CD4-positive, alpha-beta memory T cell (primary cell): ENCODE measurements at regions not wholly inside any gene's neighbourhood (a gene's known extent, or its start where the extent isn't known, plus 50 kb on each side); places are given as distances from the start of the nearest gene placed in this dataset.

Experiments
- CTCF ChIA-PET: fragments of 350-600 bp; sonication (Branson Sonifier 250); formaldehyde crosslinking; loops from one replicate; lab custom pipeline; 2021; ENCODE audit warnings: inconsistent platforms; ENCODE audit not compliant: partially characterized antibody; lab: Charles Lee
- POLR2A ChIA-PET: fragments of 350-600 bp; sonication (Branson Sonifier 250); formaldehyde crosslinking; loops from one replicate; lab custom pipeline; 2021; ENCODE audit not compliant: partially characterized antibody; lab: Charles Lee
- DNase-seq, 5 donors: peaks; one replicate each; pipeline versions ENCODE4 v3.0.0 to v3.0.0-alpha.2; 2020 to 2022; ENCODE audit warnings: mixed read lengths in 1 of 5
- H3K27ac ChIP-seq: one replicate; pipeline ENCODE4 v1.7.0; 2013; ENCODE audit warnings: low read depth, low read length
- H3K27me3 ChIP-seq: 2 replicates; pipeline ENCODE4 v1.7.0; 2013; ENCODE audit warnings: mild to moderate bottlenecking, low read length, moderate library complexity; ENCODE audit not compliant: insufficient read depth
- H3K36me3 ChIP-seq: 2 replicates; pipeline ENCODE4 v1.7.0; 2013; ENCODE audit warnings: mild to moderate bottlenecking, low read length, moderate library complexity; ENCODE audit not compliant: insufficient read depth
- H3K4me1 ChIP-seq: 2 replicates; pipeline ENCODE4 v1.7.0; 2013; ENCODE audit warnings: mild to moderate bottlenecking, low read length, moderate library complexity; ENCODE audit not compliant: insufficient read depth
- H3K4me3 ChIP-seq, 2 donors: one replicate each; pipeline ENCODE4 v1.7.0; 2013; ENCODE audit warnings: low read length in 2 of 2, mild to moderate bottlenecking in 1 of 2
- H3K9me3 ChIP-seq, 2 donors: one replicate each; pipeline ENCODE4 v1.7.0; 2013; ENCODE audit warnings: low read length in 2 of 2, control low read depth in 1 of 2; ENCODE audit not compliant: control insufficient read depth in 1 of 2
- H3K27ac Mint-ChIP-seq, 7 donors: one replicate each; pipeline ENCODE4 v1.8.0; 2020 to 2021; ENCODE audit warnings: mixed read lengths in 7 of 7, mild to moderate bottlenecking in 6 of 7, inconsistent platforms in 3 of 7, moderate library complexity in 3 of 7
- H3K27me3 Mint-ChIP-seq, 2 donors: one replicate each; pipeline ENCODE4 v1.8.0; 2020 to 2021; ENCODE audit warnings: mixed read lengths in 2 of 2
- H3K36me3 Mint-ChIP-seq, 2 donors: one replicate each; pipeline ENCODE4 v1.8.0; 2020 to 2021; ENCODE audit warnings: mixed read lengths in 2 of 2, inconsistent platforms in 1 of 2, mild to moderate bottlenecking in 1 of 2
- H3K4me1 Mint-ChIP-seq, 4 donors: one replicate each; pipeline ENCODE4 v1.8.0; 2020 to 2021; ENCODE audit warnings: mixed read lengths in 4 of 4, mild to moderate bottlenecking in 1 of 4
- H3K4me3 Mint-ChIP-seq, 8 donors: one replicate each; pipeline ENCODE4 v1.8.0; 2020 to 2021; ENCODE audit warnings: mixed read lengths in 8 of 8, mild to moderate bottlenecking in 7 of 8, moderate library complexity in 6 of 8, inconsistent platforms in 3 of 8
- H3K9me3 Mint-ChIP-seq, 8 donors: one replicate each; pipeline ENCODE4 v1.8.0; 2020 to 2021; ENCODE audit warnings: mixed read lengths in 8 of 8, mild to moderate bottlenecking in 5 of 8, inconsistent platforms in 3 of 8, moderate library complexity in 1 of 8
- intact Hi-C: fragments of 100-400 bp; cut with micrococcal nuclease; formaldehyde crosslinking; loops from one replicate; pipeline ENCODE4 v1.15.1; 2023

DNA sequence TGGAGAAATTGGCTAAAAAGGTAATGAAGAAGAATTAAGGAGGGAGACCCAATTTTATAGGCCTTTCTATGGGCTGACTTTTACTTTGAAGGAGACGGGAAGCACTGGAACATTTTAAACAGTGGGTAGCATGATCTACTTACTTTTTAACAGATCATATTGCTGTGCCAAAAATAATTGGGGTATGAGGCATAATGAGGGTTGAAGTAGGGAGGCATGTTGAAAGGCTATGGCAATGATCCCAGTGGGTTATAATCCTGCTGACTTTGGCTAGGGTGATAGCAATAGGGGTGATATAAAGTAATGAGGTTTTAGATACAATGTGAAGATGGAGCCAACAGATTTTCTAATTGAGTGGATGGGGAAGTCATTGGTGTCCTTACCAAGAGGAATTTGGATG, 73.2 kb downstream of the GPR37 start:
- Histone ChIP-seq H3K36me3 (no peaks in the 10 kb centered on the region), H3K27ac (no peak overlapping the region), H3K4me1 (no peaks in the 10 kb centered on the region), H3K9me3 (no peaks in the 10 kb centered on the region), H3K27me3 (no peaks in the 10 kb centered on the region), H3K4me3 (no peak overlapping the region)
- ChIA-PET POLR2A (no interaction called here), CTCF (no interaction called here)
- Mint-ChIP-seq H3K27ac (no peak overlapping the region), H3K4me1 (no peaks in the 10 kb centered on the region), H3K4me3 (no peak overlapping the region), H3K36me3 (no peaks in the 10 kb centered on the region), H3K27me3 (no peaks in the 10 kb centered on the region), H3K9me3 (peaks cover 0 to 8% (median 0%) of the 10 kb centered on the region in 8 donors)
- intact Hi-C loops: no loop called here
- no peak for DNase-seq

- Histone ChIP-seq H3K4me1 (no peaks in the 10 kb centered on the region), H3K27ac (no peak overlapping the region), H3K9me3 (no peaks in the 10 kb centered on the region), H3K36me3 (no peaks in the 10 kb centered on the region), H3K4me3 (no peak overlapping the region), H3K27me3 (no peaks in the 10 kb centered on the region)
- CTCF ChIA-PET: no interaction called here
- DNase-seq: no peak
- Mint-ChIP-seq H3K4me3 (no peak overlapping the region), H3K4me1 (no peaks in the 10 kb centered on the region), H3K9me3 (peaks cover 0 to 8% (median 0%) of the 10 kb centered on the region in 8 donors), H3K36me3 (no peaks in the 10 kb centered on the region), H3K27ac (no peak overlapping the region), H3K27me3 (no peaks in the 10 kb centered on the region)
- intact Hi-C loops: no loop called here
- POLR2A ChIA-PET: no interaction called here
Measured at GRCh38 chr7:124690840-124691239, 74.8 kb downstream of the GPR37 start.

DNA sequence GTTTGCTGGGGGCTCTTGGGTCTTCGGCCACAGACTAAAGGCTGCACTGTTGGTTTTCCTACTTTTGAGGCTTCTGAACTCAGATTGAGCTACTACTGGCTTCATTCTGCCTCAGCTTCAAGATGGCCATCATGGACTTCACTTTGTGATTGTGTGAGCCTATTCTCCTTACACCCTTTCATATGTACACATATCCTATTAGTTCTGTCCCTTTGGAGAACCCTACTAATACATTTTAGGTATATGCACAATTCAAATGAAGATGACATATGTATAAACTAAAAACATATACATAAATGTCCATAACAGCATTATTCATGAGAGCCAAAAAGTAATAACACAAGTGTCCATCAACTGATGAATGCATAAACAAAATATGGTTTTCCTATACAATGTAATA, 75.7 kb downstream of the GPR37 start:
- Mint-ChIP-seq H3K4me1 (no peaks in the 10 kb centered on the region), H3K9me3 (peaks cover 0 to 8% (median 0%) of the 10 kb centered on the region in 8 donors), H3K36me3 (no peaks in the 10 kb centered on the region), H3K27ac (no peak overlapping the region), H3K27me3 (no peaks in the 10 kb centered on the region), H3K4me3 (no peak overlapping the region)
- DNase-seq: no peak
- ChIA-PET CTCF (no interaction called here), POLR2A (no interaction called here)
- Histone ChIP-seq H3K36me3 (no peaks in the 10 kb centered on the region), H3K27ac (no peak overlapping the region), H3K9me3 (no peaks in the 10 kb centered on the region), H3K27me3 (no peaks in the 10 kb centered on the region), H3K4me1 (no peaks in the 10 kb centered on the region), H3K4me3 (no peak overlapping the region)
- intact Hi-C loops: no loop called here

GRCh38 chr7:124689523-124689922, 76.1 kb downstream of the GPR37 start:
- no peaks in the 10 kb centered on the region for H3K36me3 ChIP-seq
- no peaks in the 10 kb centered on the region for H3K4me1 ChIP-seq
- intact Hi-C loops: no loop called here
- Mint-ChIP-seq H3K9me3 (peaks cover 0 to 8% (median 0%) of the 10 kb centered on the region in 8 donors), H3K27me3 (no peaks in the 10 kb centered on the region), H3K4me3 (no peak overlapping the region), H3K36me3 (no peaks in the 10 kb centered on the region), H3K27ac (no peak overlapping the region), H3K4me1 (no peaks in the 10 kb centered on the region)
- POLR2A ChIA-PET: no interaction called here
- no peak overlapping the region for H3K4me3 ChIP-seq
- no peak overlapping the region for H3K27ac ChIP-seq
- DNase-seq: no peak
- no peaks in the 10 kb centered on the region for H3K27me3 ChIP-seq
- H3K9me3 ChIP-seq: no peaks in the 10 kb centered on the region
- CTCF ChIA-PET: no interaction called here

- no peak for DNase-seq
- H3K27me3 Mint-ChIP-seq: no peaks in the 10 kb centered on the region
- Histone ChIP-seq H3K4me1 (no peaks in the 10 kb centered on the region), H3K9me3 (no peaks in the 10 kb centered on the region), H3K27me3 (no peaks in the 10 kb centered on the region), H3K36me3 (no peaks in the 10 kb centered on the region), H3K4me3 (no peak overlapping the region), H3K27ac (no peak overlapping the region)
- peaks cover 0 to 4% (median 0%) of the 10 kb centered on the region in 8 donors for H3K9me3 Mint-ChIP-seq
- CTCF ChIA-PET: no interaction called here
- intact Hi-C loops: no loop called here
- H3K4me1 Mint-ChIP-seq: no peaks in the 10 kb centered on the region
- no peaks in the 10 kb centered on the region for H3K36me3 Mint-ChIP-seq
- no peak overlapping the region for H3K4me3 Mint-ChIP-seq
- POLR2A ChIA-PET: no interaction called here
- no peak overlapping the region for H3K27ac Mint-ChIP-seq
Measured at GRCh38 chr7:124688991-124689390, 76.6 kb downstream of the GPR37 start.

- H3K9me3 Mint-ChIP-seq: peaks cover 0 to 4% (median 0%) of the 10 kb centered on the region in 8 donors
- POLR2A ChIA-PET: no interaction called here
Measured at GRCh38 chr7:124686543-124687171, 78.9 kb downstream of the GPR37 start.

GRCh38 chr7:124681946-124682345, 83.6 kb downstream of the GPR37 start:
- H3K4me1 ChIP-seq: no peaks in the 10 kb centered on the region
- POLR2A ChIA-PET: no interaction called here

More at GRCh38 chr7:124686543-124687171, 78.9 kb downstream of the GPR37 start:
- H3K27me3 Mint-ChIP-seq: no peaks in the 10 kb centered on the region
- Histone ChIP-seq H3K36me3 (no peaks in the 10 kb centered on the region), H3K9me3 (no peaks in the 10 kb centered on the region), H3K27ac (no peak overlapping the region), H3K27me3 (no peaks in the 10 kb centered on the region), H3K4me1 (no peaks in the 10 kb centered on the region), H3K4me3 (no peak overlapping the region)
- no peaks in the 10 kb centered on the region for H3K36me3 Mint-ChIP-seq
- DNase-seq: no peak
- CTCF ChIA-PET: no interaction called here
- intact Hi-C loops: no loop called here
- H3K27ac Mint-ChIP-seq: no peak overlapping the region
- H3K4me3 Mint-ChIP-seq: no peak overlapping the region
- no peaks in the 10 kb centered on the region for H3K4me1 Mint-ChIP-seq

More at GRCh38 chr7:124681946-124682345, 83.6 kb downstream of the GPR37 start:
- DNase-seq: no peak
- Histone ChIP-seq H3K9me3 (no peaks in the 10 kb centered on the region), H3K27me3 (no peaks in the 10 kb centered on the region), H3K27ac (no peak overlapping the region), H3K36me3 (no peaks in the 10 kb centered on the region), H3K4me3 (no peak overlapping the region)
- peaks cover 0 to 2% of the 10 kb centered on the region in 2 donors for H3K27me3 Mint-ChIP-seq
- intact Hi-C loops: no loop called here
- no peak overlapping the region for H3K4me3 Mint-ChIP-seq
- no peaks in the 10 kb centered on the region for H3K4me1 Mint-ChIP-seq
- H3K36me3 Mint-ChIP-seq: no peaks in the 10 kb centered on the region
- H3K9me3 Mint-ChIP-seq: peaks cover 0 to 3% (median 0%) of the 10 kb centered on the region in 8 donors
- CTCF ChIA-PET: no interaction called here
- H3K27ac Mint-ChIP-seq: no peak overlapping the region
